Fibroblast of skin of scalp (primary cell): ENCODE measurements at regions not wholly inside any gene's neighbourhood (a gene's known extent, or its start where the extent isn't known, plus 50 kb on each side); places are given as distances from the start of the nearest gene placed in this dataset.
A peak's percentile ranks its signal among the peaks of the same experiment; 100 is the strongest.

Experiments
- DNase-seq: peaks from one replicate; pipeline ENCODE4 v3.0.0-alpha.2; 2013

DNA sequence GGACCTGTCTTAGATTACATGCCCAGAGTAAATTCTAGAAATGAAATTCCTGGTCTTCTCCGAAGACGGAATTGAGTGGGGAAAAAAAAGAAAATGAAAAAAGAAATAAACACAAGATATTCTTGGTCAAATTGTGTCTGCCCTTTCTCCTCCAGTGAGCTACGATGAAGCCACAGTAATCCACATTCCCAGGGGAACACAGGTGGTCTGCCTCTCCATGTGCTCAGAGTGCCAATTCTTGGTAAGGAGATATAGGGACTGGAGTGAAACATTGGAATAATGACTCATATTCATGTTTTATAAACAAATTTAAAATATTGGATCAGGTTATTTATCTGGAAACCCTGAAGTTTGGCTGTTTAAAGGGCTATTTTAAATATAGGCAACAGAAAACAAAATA, 54.2 kb upstream of the MGST2 start:
- DNase-seq, result no peak

DNA sequence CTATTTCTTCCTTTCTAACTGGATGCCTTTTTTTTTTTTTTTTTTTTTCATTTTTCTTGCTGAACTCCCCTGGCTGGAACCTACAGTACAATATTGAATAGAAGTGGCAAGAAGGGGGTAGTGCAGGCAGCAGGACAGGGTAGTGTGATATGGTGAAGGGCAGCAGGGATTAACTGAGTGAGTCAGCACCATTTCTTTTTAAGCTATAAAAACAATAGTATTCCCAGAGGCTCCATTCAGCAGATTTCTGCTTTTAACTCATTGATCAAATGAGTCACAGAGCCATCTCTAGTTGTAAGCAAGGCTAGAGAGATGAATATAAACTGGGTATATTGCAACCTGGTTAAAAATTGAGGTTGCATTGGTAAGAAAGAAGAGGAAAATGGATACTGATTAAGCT, 53.6 kb upstream of the SETD7 start:
- peak; percentile 80 for DNase-seq

DNA sequence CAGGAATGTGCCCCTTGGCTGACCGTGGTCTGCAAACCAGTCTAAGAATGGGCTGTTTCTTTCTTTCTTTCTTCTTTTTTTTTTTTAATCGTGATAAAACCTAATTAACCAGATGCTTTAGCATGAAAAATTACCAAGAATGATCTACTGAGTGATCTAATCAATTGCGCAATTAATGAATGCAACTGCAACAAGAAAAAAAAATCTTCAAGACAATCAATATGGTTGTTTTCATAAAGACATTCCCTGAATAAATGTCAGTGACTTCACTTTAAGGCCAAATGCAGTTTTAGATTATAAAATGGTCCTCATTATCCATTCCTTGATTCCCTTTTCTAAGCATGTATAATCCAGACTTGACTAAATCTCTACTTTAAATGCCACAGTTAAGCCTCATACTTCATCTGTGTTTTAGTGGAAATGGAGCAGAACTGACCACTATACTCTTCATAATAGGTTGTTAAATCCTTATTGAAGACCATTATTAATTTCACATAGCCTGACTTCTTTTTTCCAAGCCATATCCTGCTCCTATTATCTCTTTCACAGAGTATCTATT, 51.6 kb upstream of the SETD7 start:
- no peak for DNase-seq

DNA sequence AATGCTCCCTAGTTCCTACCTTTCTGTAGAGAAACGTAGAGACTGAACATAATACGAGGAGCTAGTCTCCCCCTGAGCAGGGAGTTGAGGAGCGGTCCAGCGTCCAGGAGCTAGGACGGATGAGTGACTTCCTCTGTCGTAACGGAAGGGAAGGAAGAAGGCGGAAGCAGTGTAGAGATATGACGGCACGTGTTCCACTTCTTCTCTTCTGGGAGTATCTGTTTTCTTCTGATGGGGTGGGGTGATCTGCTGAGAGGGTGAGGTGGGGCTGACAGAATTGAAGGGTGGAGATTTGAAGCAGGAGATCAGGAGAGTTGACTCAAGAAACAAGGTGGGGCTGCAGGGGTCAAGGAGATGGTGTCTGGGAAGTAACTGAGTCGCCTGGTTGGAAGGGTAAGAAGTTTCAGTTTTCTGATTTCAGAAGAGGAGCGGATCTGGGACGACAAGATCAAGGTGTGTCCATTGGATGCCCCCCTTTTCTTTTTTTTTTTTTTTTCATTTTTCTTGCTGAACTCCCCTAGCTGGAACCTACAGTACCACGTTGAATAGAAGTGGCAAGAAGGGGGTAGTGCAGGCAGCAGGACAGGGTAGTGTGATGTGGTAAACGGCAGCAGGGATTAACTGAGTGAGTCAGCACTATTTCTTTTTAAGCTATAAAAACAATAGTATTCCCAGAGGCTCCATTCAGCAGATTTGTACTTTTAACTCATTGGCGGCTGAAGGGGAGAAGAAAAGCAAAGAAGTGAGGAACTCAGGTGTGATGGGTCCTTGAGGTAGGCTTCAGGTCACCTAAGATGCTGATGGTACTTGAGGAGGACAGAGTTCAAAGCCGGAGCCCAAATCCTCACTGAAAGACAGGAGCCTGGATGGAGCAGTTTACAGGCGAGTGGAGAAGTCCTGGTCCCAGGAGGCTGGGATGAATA, 50.8 kb upstream of the SETD7 start:
- DNase-seq, result peak; percentile 83

DNA sequence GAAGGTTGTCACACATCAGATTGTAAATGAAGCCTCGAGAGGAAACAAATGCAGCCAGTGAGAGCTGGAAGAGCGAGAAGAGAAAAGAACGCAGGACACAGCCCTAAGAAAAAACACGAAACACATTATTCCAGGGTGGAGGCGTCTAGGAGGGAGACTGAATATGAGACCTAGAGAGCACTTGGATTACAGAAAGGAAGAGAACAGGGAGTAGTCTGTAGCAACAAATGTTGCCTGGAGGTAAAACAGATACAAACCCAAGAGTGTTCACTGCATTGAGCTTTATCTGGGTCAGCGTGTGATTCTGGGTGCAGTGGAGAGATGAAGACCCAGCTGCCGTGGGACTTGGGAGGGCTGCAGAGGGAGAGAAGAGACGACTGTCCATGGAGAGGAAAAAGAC, 50.1 kb upstream of the SETD7 start:
- DNase-seq, result no peak
